ENCODE measurements at regions not wholly inside any gene's neighbourhood (a gene's known extent, or its start where the extent isn't known, plus 50 kb on each side); places are given as distances from the start of the nearest gene placed in this dataset.

- no peaks in the 10 kb centered on the region for H3K4me1 Mint-ChIP-seq (ENCODE audit: low read depth)
- H3K4me3 Mint-ChIP-seq: no peak overlapping the region
- no peak for TF ChIP-seq CTCF (IDR thresholded peaks at IDR 0.05)
- peaks cover 29% of the 10 kb centered on the region for H3K9me3 Mint-ChIP-seq
- no peak for DNase-seq
- no peaks in the 10 kb centered on the region for H3K36me3 Mint-ChIP-seq (ENCODE audit: low read depth)
- no peak overlapping the region for H3K27ac Mint-ChIP-seq
- H3K27me3 Mint-ChIP-seq (ENCODE audit: insufficient read depth): no peaks in the 10 kb centered on the region
Observed at GRCh38 chr4:148854203-148854602, 412.0 kb upstream of the NR3C2 start.

- H3K27ac Mint-ChIP-seq: no peak overlapping the region
Observed at GRCh38 chr4:148852092-148852699, 410.0 kb upstream of the NR3C2 start.

GRCh38 chr4:148850257-148850995, 408.2 kb upstream of the NR3C2 start:
- no peak overlapping the region for H3K27ac Mint-ChIP-seq
- TF ChIP-seq CTCF (IDR thresholded peaks at IDR 0.05): no peak
- H3K36me3 Mint-ChIP-seq (ENCODE audit: low read depth): no peaks in the 10 kb centered on the region
- no peaks in the 10 kb centered on the region for H3K27me3 Mint-ChIP-seq (ENCODE audit: insufficient read depth)
- H3K4me1 Mint-ChIP-seq (ENCODE audit: low read depth): no peaks in the 10 kb centered on the region
- peaks cover 32% of the 10 kb centered on the region for H3K9me3 Mint-ChIP-seq
- DNase-seq: no peak
- no peak overlapping the region for H3K4me3 Mint-ChIP-seq

More at GRCh38 chr4:148852092-148852699, 410.0 kb upstream of the NR3C2 start:
- TF ChIP-seq CTCF (IDR thresholded peaks at IDR 0.05): no peak
- peaks cover 29% of the 10 kb centered on the region for H3K9me3 Mint-ChIP-seq
- H3K36me3 Mint-ChIP-seq (ENCODE audit: low read depth): no peaks in the 10 kb centered on the region
- H3K4me3 Mint-ChIP-seq: no peak overlapping the region
- no peaks in the 10 kb centered on the region for H3K4me1 Mint-ChIP-seq (ENCODE audit: low read depth)
- DNase-seq: no peak
- H3K27me3 Mint-ChIP-seq (ENCODE audit: insufficient read depth): no peaks in the 10 kb centered on the region

GRCh38 chr4:148849581-148849980, 407.4 kb upstream of the NR3C2 start:
- TF ChIP-seq CTCF (IDR thresholded peaks at IDR 0.05): no peak
- no peaks in the 10 kb centered on the region for H3K27me3 Mint-ChIP-seq (ENCODE audit: insufficient read depth)
- no peaks in the 10 kb centered on the region for H3K4me1 Mint-ChIP-seq (ENCODE audit: low read depth)
- DNase-seq: no peak
- peaks cover 31% of the 10 kb centered on the region for H3K9me3 Mint-ChIP-seq
- H3K27ac Mint-ChIP-seq: no peak overlapping the region
- no peak overlapping the region for H3K4me3 Mint-ChIP-seq
- no peaks in the 10 kb centered on the region for H3K36me3 Mint-ChIP-seq (ENCODE audit: low read depth)

GRCh38 chr4:148847544-148848255, 405.5 kb upstream of the NR3C2 start:
- no peaks in the 10 kb centered on the region for H3K36me3 Mint-ChIP-seq (ENCODE audit: low read depth)
- H3K9me3 Mint-ChIP-seq: peaks cover 26% of the 10 kb centered on the region
- H3K4me1 Mint-ChIP-seq (ENCODE audit: low read depth): no peaks in the 10 kb centered on the region
- H3K27me3 Mint-ChIP-seq (ENCODE audit: insufficient read depth): no peaks in the 10 kb centered on the region
- no peak overlapping the region for H3K27ac Mint-ChIP-seq
- no peak for DNase-seq
- TF ChIP-seq CTCF (IDR thresholded peaks at IDR 0.05): no peak
- H3K4me3 Mint-ChIP-seq: no peak overlapping the region
